Activated CD8-positive, alpha-beta T cell treated with anti-CD3 and anti-CD28 coated beads for 36 hours (primary cell): ENCODE measurements at regions not wholly inside any gene's neighbourhood (a gene's known extent, or its start where the extent isn't known, plus 50 kb on each side); places are given as distances from the start of the nearest gene placed in this dataset.

Source experiments
- ATAC-seq: fragments of 200-7000 bp; cut with Tn5 transposase; one replicate; pipeline ENCODE4 v1.10.0; 2021; ENCODE audit warnings: mild to moderate bottlenecking, moderate library complexity
- CTCF ChIA-PET: fragments of 350-600 bp; sonication (Branson Sonifier 250); formaldehyde crosslinking; loops from one replicate; lab custom pipeline; 2021; ENCODE audit warnings: antibody characterized with exemption; lab: Charles Lee
- POLR2A ChIA-PET: fragments of 350-600 bp; sonication (Branson Sonifier 250); formaldehyde crosslinking; loops from one replicate; lab custom pipeline; 2021; ENCODE audit warnings: antibody characterized with exemption; lab: Charles Lee
- DNase-seq: peaks from one replicate; pipeline ENCODE4 v3.0.0-alpha.2; 2020
- H3K27ac Mint-ChIP-seq: one replicate; pipeline ENCODE4 v1.8.0; 2021; ENCODE audit warnings: mild to moderate bottlenecking, mixed read lengths
- H3K27me3 Mint-ChIP-seq: one replicate; pipeline ENCODE4 v1.8.0; 2021; ENCODE audit warnings: mixed read lengths
- H3K36me3 Mint-ChIP-seq: one replicate; pipeline ENCODE4 v1.8.0; 2021; ENCODE audit warnings: low read depth, mixed read lengths
- H3K4me1 Mint-ChIP-seq: one replicate; pipeline ENCODE4 v1.8.0; 2021; ENCODE audit warnings: low read depth, mixed read lengths
- H3K4me3 Mint-ChIP-seq: one replicate; pipeline ENCODE4 v1.8.0; 2021; ENCODE audit warnings: mild to moderate bottlenecking, moderate library complexity, mixed read lengths
- H3K9me3 Mint-ChIP-seq: one replicate; pipeline ENCODE4 v1.8.0; 2021; ENCODE audit warnings: mixed read lengths
- intact Hi-C: fragments of 100-400 bp; cut with micrococcal nuclease; formaldehyde crosslinking; loops from one replicate; pipeline ENCODE4 v1.10.0; 2022
- TF ChIP-seq, protein P1 (sequence below): fragments of 200-600 bp; IDR thresholded peaks from one replicate; pipeline ENCODE4 v1.8.0; 2022; ENCODE audit warnings: antibody characterized with exemption, mild to moderate bottlenecking

DNA sequence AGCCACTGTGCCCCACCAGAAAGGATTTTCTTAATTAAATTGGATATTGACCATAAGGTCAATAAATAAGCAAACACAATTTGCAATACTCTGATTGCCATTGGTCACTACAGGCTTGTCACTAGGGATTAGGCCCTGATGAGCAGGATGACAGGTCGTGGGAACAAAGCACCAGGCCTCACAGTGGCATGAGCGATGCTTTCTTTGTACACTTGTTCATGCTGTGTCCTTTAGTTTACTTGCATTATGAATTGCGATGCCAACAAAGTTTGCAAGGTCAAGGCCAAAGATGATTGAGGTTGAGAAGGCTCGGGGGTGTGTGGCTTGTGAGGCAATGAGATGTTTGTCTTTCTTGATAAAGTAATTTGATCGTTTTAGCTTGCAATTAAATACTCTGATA is 136.0 kb downstream of the TTC8 start:
- Mint-ChIP-seq H3K9me3 (no peaks in the 10 kb centered on the region), H3K4me1 (no peaks in the 10 kb centered on the region), H3K4me3 (no peak overlapping the region), H3K27ac (no peak overlapping the region), H3K36me3 (no peaks in the 10 kb centered on the region), H3K27me3 (peaks cover 14% of the 10 kb centered on the region)
- ChIA-PET POLR2A (interaction anchor here (0.6 kb wide), 1 partner anchor 13 kb away, joined by 5 read pairs; no protein-coding TSS in a partner anchor), CTCF (no interaction called here)
- intact Hi-C loops = no loop called here
- TF ChIP-seq, protein P1, sequence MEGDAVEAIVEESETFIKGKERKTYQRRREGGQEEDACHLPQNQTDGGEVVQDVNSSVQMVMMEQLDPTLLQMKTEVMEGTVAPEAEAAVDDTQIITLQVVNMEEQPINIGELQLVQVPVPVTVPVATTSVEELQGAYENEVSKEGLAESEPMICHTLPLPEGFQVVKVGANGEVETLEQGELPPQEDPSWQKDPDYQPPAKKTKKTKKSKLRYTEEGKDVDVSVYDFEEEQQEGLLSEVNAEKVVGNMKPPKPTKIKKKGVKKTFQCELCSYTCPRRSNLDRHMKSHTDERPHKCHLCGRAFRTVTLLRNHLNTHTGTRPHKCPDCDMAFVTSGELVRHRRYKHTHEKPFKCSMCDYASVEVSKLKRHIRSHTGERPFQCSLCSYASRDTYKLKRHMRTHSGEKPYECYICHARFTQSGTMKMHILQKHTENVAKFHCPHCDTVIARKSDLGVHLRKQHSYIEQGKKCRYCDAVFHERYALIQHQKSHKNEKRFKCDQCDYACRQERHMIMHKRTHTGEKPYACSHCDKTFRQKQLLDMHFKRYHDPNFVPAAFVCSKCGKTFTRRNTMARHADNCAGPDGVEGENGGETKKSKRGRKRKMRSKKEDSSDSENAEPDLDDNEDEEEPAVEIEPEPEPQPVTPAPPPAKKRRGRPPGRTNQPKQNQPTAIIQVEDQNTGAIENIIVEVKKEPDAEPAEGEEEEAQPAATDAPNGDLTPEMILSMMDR = no peak
- DNase-seq (no peak), ATAC-seq (no peak)

DNA sequence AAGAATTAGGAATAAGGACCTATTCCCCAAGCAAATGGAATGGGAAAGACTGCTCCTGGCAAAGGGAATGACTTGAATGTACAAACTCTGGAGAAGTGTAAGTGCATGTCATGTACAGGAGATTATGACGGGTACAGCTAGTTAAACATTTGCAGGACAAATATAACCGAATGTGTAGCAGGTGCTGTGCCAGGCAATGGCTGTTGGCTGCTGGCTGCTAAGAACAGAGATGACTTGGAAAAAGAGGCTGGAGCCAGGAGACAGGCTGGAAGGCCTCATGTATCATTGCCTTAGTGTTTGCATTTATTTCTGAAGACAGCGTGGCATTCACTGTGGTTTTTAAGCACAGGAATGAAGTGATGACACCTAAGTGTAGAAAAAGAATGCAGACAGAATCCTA is 136.8 kb downstream of the TTC8 start:
- ChIA-PET POLR2A (no interaction called here), CTCF (no interaction called here)
- Mint-ChIP-seq H3K4me3 (no peak overlapping the region), H3K27me3 (peaks cover 16% of the 10 kb centered on the region), H3K9me3 (no peaks in the 10 kb centered on the region), H3K36me3 (no peaks in the 10 kb centered on the region), H3K27ac (no peak overlapping the region), H3K4me1 (no peaks in the 10 kb centered on the region)
- DNase-seq = no peak
- TF ChIP-seq, protein P1 = no peak
- intact Hi-C loops = no loop called here
- ATAC-seq = no peak

GRCh38 chr14:88962356-88962755 is 137.9 kb downstream of the TTC8 start:
- H3K4me1 Mint-ChIP-seq = no peaks in the 10 kb centered on the region
- ATAC-seq (no peak), DNase-seq (no peak)
- no peaks in the 10 kb centered on the region for H3K36me3 Mint-ChIP-seq
- H3K27me3 Mint-ChIP-seq = peaks cover 13% of the 10 kb centered on the region
- TF ChIP-seq, protein P1 = no peak
- POLR2A ChIA-PET = no interaction called here
- CTCF ChIA-PET = no interaction called here
- intact Hi-C loops = no loop called here
- no peak overlapping the region for H3K27ac Mint-ChIP-seq
- H3K4me3 Mint-ChIP-seq = no peak overlapping the region
- no peaks in the 10 kb centered on the region for H3K9me3 Mint-ChIP-seq

DNA sequence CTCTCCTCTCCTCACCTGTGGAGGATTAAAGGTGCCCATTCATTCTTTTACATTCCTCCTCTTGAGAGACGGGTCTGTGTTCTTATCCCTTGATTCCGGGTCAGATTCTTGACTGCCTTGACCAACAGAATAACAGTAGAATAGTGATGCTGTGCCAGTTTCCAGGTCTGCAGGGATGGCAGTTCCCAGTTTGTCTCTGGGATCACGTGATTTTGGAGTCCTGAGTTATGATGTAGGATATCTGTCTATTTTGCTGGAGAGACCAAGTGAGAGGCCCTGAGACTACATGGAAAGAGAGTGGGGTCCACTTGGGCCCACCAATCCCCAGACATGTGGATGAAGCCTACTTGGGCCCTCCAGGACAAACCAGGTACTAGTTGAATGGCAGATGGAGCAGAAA is 142.8 kb downstream of the TTC8 start:
- POLR2A ChIA-PET = no interaction called here
- Mint-ChIP-seq H3K9me3 (no peaks in the 10 kb centered on the region), H3K4me3 (no peak overlapping the region), H3K36me3 (no peaks in the 10 kb centered on the region), H3K27me3 (peaks cover 15% of the 10 kb centered on the region), H3K27ac (no peak overlapping the region), H3K4me1 (no peaks in the 10 kb centered on the region)
- TF ChIP-seq, protein P1 = no peak
- ATAC-seq = no peak
- DNase-seq = no peak
- CTCF ChIA-PET = interaction anchor here (1.3 kb wide), 1 partner anchor 37 kb away, joined by 3 read pairs; no protein-coding TSS in a partner anchor
- intact Hi-C loops = no loop called here

GRCh38 chr14:88975043-88975830 is 150.8 kb downstream of the TTC8 start:
- Mint-ChIP-seq H3K4me1 (no peaks in the 10 kb centered on the region), H3K36me3 (no peaks in the 10 kb centered on the region), H3K27ac (no peak overlapping the region), H3K4me3 (no peak overlapping the region), H3K9me3 (peaks cover 4% of the 10 kb centered on the region), H3K27me3 (peaks cover 35% of the 10 kb centered on the region)
- TF ChIP-seq, protein P1 = no peak
- ATAC-seq (no peak), DNase-seq (no peak)
- intact Hi-C loops = no loop called here
- CTCF ChIA-PET = no interaction called here
- POLR2A ChIA-PET = no interaction called here
